OCI-LY3 (cell line): ENCODE measurements at regions not wholly inside any gene's neighbourhood (a gene's known extent, or its start where the extent isn't known, plus 50 kb on each side); places are given as distances from the start of the nearest gene placed in this dataset.

Experiments
- H2AFZ ChIP-seq: fragments of 200-600, 300-600 bp; shearing (Covaris generic); 2 replicates; pipeline ENCODE4 v1.6.0; 2014; ENCODE audit warnings: antibody characterized with exemption, low read depth, low read length
- H3K27ac ChIP-seq: fragments of 200-600, 300-600 bp; sonication (generic); 2 replicates; pipeline ENCODE4 v1.5.1; 2014; ENCODE audit warnings: mild to moderate bottlenecking, low read length, moderate library complexity, mixed read lengths
- H3K27me3 ChIP-seq: fragments of 200-600, 300-600 bp; sonication (generic); 2 replicates; pipeline ENCODE4 v1.6.1; 2014; ENCODE audit warnings: low read depth, low read length, mixed read lengths
- H3K36me3 ChIP-seq: fragments of 200-600, 300-600 bp; sonication (generic); replicated peaks from 2 replicates; pipeline ENCODE3; 2014; ENCODE audit warnings: low read depth, low read length, mixed read lengths
- H3K4me1 ChIP-seq: fragments of 300-600, 200-600 bp; sonication (generic); 2 replicates; pipeline ENCODE4 v1.6.1; 2014; ENCODE audit warnings: low read length, mixed read lengths
- H3K4me2 ChIP-seq: fragments of 200-600, 300-600 bp; sonication (generic); 2 replicates; pipeline ENCODE4 v1.6.1; 2014; ENCODE audit warnings: low read length, mixed read lengths
- H3K4me3 ChIP-seq: fragments of 300-600, 200-600 bp; sonication (generic); 2 replicates; pipeline ENCODE4 v1.5.1; 2014; ENCODE audit warnings: antibody characterized with exemption, mild to moderate bottlenecking, low read length, moderate library complexity
- H3K79me2 ChIP-seq: fragments of 300-600, 200-600 bp; shearing (Covaris generic); 2 replicates; pipeline ENCODE4 v1.6.1; 2014; ENCODE audit warnings: mild to moderate bottlenecking, low read length, mixed read lengths
- H3K9ac ChIP-seq: fragments of 300-600, 200-600 bp; shearing (Covaris generic); 2 replicates; pipeline ENCODE4 v1.6.0; 2014; ENCODE audit warnings: mild to moderate bottlenecking, low read length, moderate library complexity
- H3K9me3 ChIP-seq: fragments of 200-600, 300-600 bp; shearing (Covaris generic); 2 replicates; pipeline ENCODE4 v1.6.1; 2014; ENCODE audit warnings: low read length, mixed read lengths; ENCODE audit not compliant: insufficient read depth
- H4K20me1 ChIP-seq: fragments of 200-600, 300-600 bp; sonication (generic); 2 replicates; pipeline ENCODE4 v1.6.1; 2016; ENCODE audit warnings: low read length, mixed read lengths; ENCODE audit not compliant: insufficient read depth
- EZH2phosphoT487 ChIP-seq: fragments of 200-600 bp; shearing (Covaris generic); IDR thresholded peaks from 2 replicates; pipeline ENCODE4 v1.6.1; 2018; ENCODE audit warnings: antibody characterized with exemption, mixed run types, low read depth
- TF ChIP-seq, protein P1 (sequence below): fragments of 200-600, 300-600 bp; sonication (generic); IDR thresholded peaks from 2 replicates; pipeline ENCODE4 v1.5.1; 2014; ENCODE audit warnings: antibody characterized with exemption, low read length, low read depth

DNA sequence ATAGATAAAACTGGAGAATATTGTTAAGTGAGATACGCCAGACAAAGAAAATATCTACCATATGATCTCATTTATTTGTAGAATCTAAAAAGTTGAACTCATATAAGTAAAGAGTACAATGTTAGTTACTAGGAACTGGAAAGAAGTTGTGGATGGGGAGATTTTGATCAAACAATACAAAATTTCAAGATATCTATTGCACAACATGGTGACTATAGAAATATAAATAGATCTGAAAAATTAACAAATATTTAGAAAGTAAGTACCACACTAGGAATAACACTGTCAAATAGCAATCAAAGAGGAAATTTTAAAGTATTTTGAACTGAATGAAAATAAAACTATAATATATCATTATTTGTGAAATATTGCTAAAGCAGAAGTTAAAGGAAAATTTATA, 437.2 kb downstream of the AASDHPPT start:
- H3K27me3 ChIP-seq: no peaks in the 10 kb centered on the region
- no peaks in the 10 kb centered on the region for H3K79me2 ChIP-seq
- no peak overlapping the region for H3K4me2 ChIP-seq
- no peaks in the 10 kb centered on the region for H3K9me3 ChIP-seq
- H2AFZ ChIP-seq: no peak overlapping the region
- no peak overlapping the region for H3K9ac ChIP-seq
- no peak overlapping the region for H3K4me3 ChIP-seq
- no peak overlapping the region for H3K27ac ChIP-seq
- no peak for TF ChIP-seq EZH2phosphoT487
- TF ChIP-seq, protein P1, sequence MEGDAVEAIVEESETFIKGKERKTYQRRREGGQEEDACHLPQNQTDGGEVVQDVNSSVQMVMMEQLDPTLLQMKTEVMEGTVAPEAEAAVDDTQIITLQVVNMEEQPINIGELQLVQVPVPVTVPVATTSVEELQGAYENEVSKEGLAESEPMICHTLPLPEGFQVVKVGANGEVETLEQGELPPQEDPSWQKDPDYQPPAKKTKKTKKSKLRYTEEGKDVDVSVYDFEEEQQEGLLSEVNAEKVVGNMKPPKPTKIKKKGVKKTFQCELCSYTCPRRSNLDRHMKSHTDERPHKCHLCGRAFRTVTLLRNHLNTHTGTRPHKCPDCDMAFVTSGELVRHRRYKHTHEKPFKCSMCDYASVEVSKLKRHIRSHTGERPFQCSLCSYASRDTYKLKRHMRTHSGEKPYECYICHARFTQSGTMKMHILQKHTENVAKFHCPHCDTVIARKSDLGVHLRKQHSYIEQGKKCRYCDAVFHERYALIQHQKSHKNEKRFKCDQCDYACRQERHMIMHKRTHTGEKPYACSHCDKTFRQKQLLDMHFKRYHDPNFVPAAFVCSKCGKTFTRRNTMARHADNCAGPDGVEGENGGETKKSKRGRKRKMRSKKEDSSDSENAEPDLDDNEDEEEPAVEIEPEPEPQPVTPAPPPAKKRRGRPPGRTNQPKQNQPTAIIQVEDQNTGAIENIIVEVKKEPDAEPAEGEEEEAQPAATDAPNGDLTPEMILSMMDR: no peak
- H3K4me1 ChIP-seq: no peaks in the 10 kb centered on the region
- H3K36me3 ChIP-seq: no peaks in the 10 kb centered on the region
- H4K20me1 ChIP-seq: no peaks in the 10 kb centered on the region

DNA sequence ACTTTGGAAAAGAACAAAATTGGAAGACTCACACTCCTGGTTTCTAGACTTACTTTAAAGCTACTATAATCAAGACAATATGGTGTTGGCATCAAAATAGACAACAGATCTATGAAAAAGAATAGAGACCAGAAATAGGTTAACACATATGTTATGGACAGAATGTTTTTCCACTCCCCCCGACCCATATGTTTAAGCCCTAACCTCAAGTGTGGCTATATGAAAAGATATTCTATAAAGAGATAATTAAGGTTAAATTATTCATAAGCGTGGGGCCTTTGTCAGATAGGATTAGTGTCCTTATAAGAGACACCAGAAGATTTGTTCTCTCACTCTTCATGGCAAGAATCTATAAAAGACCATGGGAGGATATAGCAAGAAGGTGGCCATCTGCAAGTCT, 440.0 kb downstream of the AASDHPPT start:
- H3K4me2 ChIP-seq: no peak overlapping the region
- H3K4me3 ChIP-seq: no peak overlapping the region
- no peaks in the 10 kb centered on the region for H3K9me3 ChIP-seq
- no peaks in the 10 kb centered on the region for H3K27me3 ChIP-seq
- no peaks in the 10 kb centered on the region for H3K36me3 ChIP-seq
- no peak overlapping the region for H3K27ac ChIP-seq
- no peaks in the 10 kb centered on the region for H4K20me1 ChIP-seq
- no peak overlapping the region for H2AFZ ChIP-seq
- no peaks in the 10 kb centered on the region for H3K4me1 ChIP-seq
- no peak overlapping the region for H3K9ac ChIP-seq
- H3K79me2 ChIP-seq: no peaks in the 10 kb centered on the region
- TF ChIP-seq, protein P1: no peak
- no peak for TF ChIP-seq EZH2phosphoT487

DNA sequence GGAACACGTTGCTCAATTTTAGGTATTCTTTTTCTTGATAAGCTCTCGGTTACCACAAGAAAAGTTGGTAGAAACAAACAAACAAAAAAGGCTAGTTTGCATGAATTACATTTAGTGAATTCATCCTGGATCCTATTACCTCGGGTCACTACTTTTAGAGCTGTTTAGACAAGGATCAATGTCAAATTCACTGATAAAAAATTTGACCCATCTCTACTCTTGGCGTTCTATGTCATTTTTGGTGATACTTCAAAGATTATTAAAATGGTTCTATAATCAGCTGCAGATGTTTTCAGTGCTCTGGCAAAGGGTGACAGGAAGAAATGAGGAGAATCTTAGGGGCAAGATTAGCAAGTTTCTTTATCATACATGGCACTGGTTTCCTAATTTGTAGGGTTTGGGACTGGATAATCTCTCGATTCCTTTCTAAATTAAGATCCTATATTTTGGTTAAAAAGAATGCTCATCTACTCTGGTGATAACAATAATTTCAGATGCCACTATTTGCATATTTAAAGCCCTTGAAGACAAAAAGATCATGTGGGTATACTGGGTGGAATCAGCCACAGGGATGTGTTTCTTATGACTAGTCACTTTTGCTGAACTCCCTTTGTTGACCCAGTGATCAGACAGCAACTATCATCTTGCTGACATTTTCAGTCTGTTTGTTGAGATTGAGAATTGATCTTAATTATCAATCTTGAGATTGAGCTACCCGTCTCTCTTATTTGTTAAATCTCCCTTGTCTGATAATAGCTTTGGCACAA, 442.9 kb downstream of the AASDHPPT start:
- Histone ChIP-seq H4K20me1 (no peaks in the 10 kb centered on the region), H3K9ac (no peak overlapping the region), H3K4me2 (no peak overlapping the region), H3K4me1 (no peaks in the 10 kb centered on the region), H3K36me3 (no peaks in the 10 kb centered on the region), H2AFZ (no peak overlapping the region), H3K79me2 (no peaks in the 10 kb centered on the region), H3K27me3 (no peaks in the 10 kb centered on the region), H3K9me3 (no peaks in the 10 kb centered on the region), H3K4me3 (no peak overlapping the region), H3K27ac (no peak overlapping the region)
- TF ChIP-seq EZH2phosphoT487: no peak
- TF ChIP-seq, protein P1: no peak

- no peaks in the 10 kb centered on the region for H3K79me2 ChIP-seq
- no peak overlapping the region for H3K4me3 ChIP-seq
- H3K9ac ChIP-seq: no peak overlapping the region
- no peaks in the 10 kb centered on the region for H4K20me1 ChIP-seq
- no peak overlapping the region for H3K27ac ChIP-seq
- no peak overlapping the region for H3K4me2 ChIP-seq
- H3K27me3 ChIP-seq: no peaks in the 10 kb centered on the region
- H2AFZ ChIP-seq: no peak overlapping the region
- H3K36me3 ChIP-seq: no peaks in the 10 kb centered on the region
- no peaks in the 10 kb centered on the region for H3K4me1 ChIP-seq
- H3K9me3 ChIP-seq: no peaks in the 10 kb centered on the region
- no peak for TF ChIP-seq EZH2phosphoT487
- TF ChIP-seq, protein P1: no peak
Observed at GRCh38 chr11:106520920-106521319, 443.5 kb downstream of the AASDHPPT start.
